ENCODE measurements at regions not wholly inside any gene's neighbourhood (a gene's known extent, or its start where the extent isn't known, plus 50 kb on each side); places are given as distances from the start of the nearest gene placed in this dataset.

DNA sequence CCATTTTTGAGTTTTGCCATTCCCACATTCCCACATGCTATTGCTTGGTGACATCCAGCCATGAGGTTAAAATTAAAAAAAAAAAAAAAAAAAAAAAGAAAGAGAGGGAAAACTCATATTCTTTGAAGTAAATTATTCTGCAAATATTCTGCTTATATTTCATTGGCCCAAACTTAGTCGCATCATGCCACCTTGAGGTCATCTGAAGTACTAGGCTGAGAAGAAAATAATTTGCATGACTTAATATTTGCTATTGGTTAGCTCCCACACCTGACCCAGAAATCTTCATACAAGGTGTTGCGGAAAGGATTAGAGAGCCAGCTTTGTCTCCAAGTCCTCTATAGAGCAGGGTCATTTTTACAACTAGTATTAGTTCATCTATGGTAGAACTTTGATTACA, 2206.0 kb downstream of the MRPL39 start:
- CTCF ChIA-PET, result interaction anchor here (0.6 to 0.7 kb wide), 2 partner anchors 220 to 958 kb away, joined by 3 to 4 read pairs; no protein-coding TSS in a partner anchor
- Mint-ChIP-seq H3K4me1 (ENCODE audit: low read depth, unreplicated experiment) (no peaks in the 10 kb centered on the region), H3K36me3 (ENCODE audit: insufficient read depth, unreplicated experiment) (no peaks in the 10 kb centered on the region), H3K27ac (ENCODE audit: unreplicated experiment) (no peak overlapping the region), H3K27me3 (ENCODE audit: unreplicated experiment) (no peaks in the 10 kb centered on the region), H3K9me3 (ENCODE audit: low read depth, unreplicated experiment) (peaks cover 5% of the 10 kb centered on the region), H3K4me3 (ENCODE audit: low read depth, unreplicated experiment) (no peak overlapping the region)
- no TSS peak for BruUV-seq (replicated peaks)
- intact Hi-C loops (cut with micrococcal nuclease; ENCODE audit: unreplicated experiment), result no loop called here
- no peak for DNase-seq
- TF ChIP-seq, protein P1, sequence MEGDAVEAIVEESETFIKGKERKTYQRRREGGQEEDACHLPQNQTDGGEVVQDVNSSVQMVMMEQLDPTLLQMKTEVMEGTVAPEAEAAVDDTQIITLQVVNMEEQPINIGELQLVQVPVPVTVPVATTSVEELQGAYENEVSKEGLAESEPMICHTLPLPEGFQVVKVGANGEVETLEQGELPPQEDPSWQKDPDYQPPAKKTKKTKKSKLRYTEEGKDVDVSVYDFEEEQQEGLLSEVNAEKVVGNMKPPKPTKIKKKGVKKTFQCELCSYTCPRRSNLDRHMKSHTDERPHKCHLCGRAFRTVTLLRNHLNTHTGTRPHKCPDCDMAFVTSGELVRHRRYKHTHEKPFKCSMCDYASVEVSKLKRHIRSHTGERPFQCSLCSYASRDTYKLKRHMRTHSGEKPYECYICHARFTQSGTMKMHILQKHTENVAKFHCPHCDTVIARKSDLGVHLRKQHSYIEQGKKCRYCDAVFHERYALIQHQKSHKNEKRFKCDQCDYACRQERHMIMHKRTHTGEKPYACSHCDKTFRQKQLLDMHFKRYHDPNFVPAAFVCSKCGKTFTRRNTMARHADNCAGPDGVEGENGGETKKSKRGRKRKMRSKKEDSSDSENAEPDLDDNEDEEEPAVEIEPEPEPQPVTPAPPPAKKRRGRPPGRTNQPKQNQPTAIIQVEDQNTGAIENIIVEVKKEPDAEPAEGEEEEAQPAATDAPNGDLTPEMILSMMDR (IDR thresholded peaks at IDR 0.05; ENCODE audit: unreplicated experiment), result no peak

DNA sequence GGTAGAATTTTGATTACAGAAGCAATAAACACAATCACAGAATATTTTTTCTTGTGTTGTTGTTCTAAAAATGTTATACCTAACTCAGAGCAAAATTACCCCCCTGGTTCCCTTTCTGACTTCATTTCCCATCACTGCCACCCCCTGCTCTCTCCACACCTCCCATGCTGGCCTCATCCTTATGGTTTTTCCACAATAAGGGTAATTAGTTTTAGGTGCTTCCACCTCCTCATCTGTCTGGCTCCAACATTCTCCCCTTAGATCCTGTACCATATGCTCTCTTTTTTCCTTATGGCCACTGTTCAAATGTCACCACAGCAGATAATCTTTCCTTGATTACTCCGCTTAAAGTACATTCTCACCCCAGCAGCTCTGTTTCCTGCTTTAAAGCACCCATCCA, 2208.6 kb downstream of the MRPL39 start:
- Mint-ChIP-seq H3K36me3 (ENCODE audit: insufficient read depth, unreplicated experiment) (no peaks in the 10 kb centered on the region), H3K9me3 (ENCODE audit: low read depth, unreplicated experiment) (peaks cover 5% of the 10 kb centered on the region), H3K27me3 (ENCODE audit: unreplicated experiment) (no peaks in the 10 kb centered on the region), H3K4me3 (ENCODE audit: low read depth, unreplicated experiment) (no peak overlapping the region), H3K4me1 (ENCODE audit: low read depth, unreplicated experiment) (no peaks in the 10 kb centered on the region), H3K27ac (ENCODE audit: unreplicated experiment) (no peak overlapping the region)
- no peak for DNase-seq
- CTCF ChIA-PET, result no interaction called here
- intact Hi-C loops (cut with micrococcal nuclease; ENCODE audit: unreplicated experiment), result no loop called here
- no TSS peak for BruUV-seq (replicated peaks)
- TF ChIP-seq, protein P1 (IDR thresholded peaks at IDR 0.05; ENCODE audit: unreplicated experiment), result no peak

DNA sequence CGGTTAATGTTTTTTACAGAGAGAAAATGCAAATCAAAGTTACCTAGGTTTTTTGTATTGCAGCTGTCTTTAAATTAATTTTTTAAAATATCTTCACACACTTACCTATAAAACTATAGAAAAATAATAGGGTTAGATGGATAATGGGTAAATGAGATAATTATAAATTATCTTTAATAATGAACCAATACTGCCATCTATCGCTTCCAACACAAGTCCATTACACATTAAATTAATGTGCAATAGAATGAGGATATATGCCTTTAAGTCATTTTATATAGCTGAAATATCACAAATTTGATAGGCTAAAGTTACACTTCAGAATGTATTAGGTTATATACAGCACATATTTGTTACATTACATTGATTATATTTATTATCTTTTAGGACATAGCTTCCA, 2212.8 kb downstream of the MRPL39 start:
- Mint-ChIP-seq H3K27ac (ENCODE audit: unreplicated experiment) (no peak overlapping the region), H3K27me3 (ENCODE audit: unreplicated experiment) (no peaks in the 10 kb centered on the region), H3K4me1 (ENCODE audit: low read depth, unreplicated experiment) (no peaks in the 10 kb centered on the region), H3K4me3 (ENCODE audit: low read depth, unreplicated experiment) (no peak overlapping the region), H3K36me3 (ENCODE audit: insufficient read depth, unreplicated experiment) (no peaks in the 10 kb centered on the region), H3K9me3 (ENCODE audit: low read depth, unreplicated experiment) (peaks cover 5% of the 10 kb centered on the region)
- no TSS peak for BruUV-seq (replicated peaks)
- intact Hi-C loops (cut with micrococcal nuclease; ENCODE audit: unreplicated experiment), result no loop called here
- no peak for DNase-seq
- CTCF ChIA-PET, result no interaction called here
- TF ChIP-seq, protein P1 (IDR thresholded peaks at IDR 0.05; ENCODE audit: unreplicated experiment), result no peak

DNA sequence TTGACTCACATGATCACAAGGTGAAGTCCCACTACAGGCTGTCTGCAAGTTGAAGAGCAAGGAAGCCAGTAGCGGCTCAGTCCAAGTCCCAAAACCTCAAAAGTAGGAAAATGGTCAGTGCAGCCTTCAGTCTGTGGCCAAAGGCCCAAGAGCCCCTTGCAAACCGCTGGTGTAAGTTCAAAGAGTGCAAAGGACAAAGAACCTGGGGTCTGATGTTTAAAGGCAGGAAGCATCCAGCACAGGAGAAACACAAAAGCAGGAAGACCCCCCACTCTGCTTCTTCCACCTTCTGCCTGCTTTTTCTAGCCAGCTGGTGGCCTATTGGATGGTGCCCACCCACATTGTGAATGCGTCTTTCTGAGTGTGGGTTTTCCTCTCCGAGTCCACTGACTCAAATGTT, 2222.6 kb downstream of the MRPL39 start:
- intact Hi-C loops (cut with micrococcal nuclease; ENCODE audit: unreplicated experiment), result no loop called here
- peaks cover 3% of the 10 kb centered on the region for H3K9me3 Mint-ChIP-seq (ENCODE audit: low read depth, unreplicated experiment)
- H3K36me3 Mint-ChIP-seq (ENCODE audit: insufficient read depth, unreplicated experiment), result no peaks in the 10 kb centered on the region
- no TSS peak for BruUV-seq (replicated peaks)
- CTCF ChIA-PET, result no interaction called here
- H3K4me3 Mint-ChIP-seq (ENCODE audit: low read depth, unreplicated experiment), result no peak overlapping the region
- no peak overlapping the region for H3K27ac Mint-ChIP-seq (ENCODE audit: unreplicated experiment)
- H3K4me1 Mint-ChIP-seq (ENCODE audit: low read depth, unreplicated experiment), result no peaks in the 10 kb centered on the region
- TF ChIP-seq, protein P1 (IDR thresholded peaks at IDR 0.05; ENCODE audit: unreplicated experiment), result no peak
- no peak for DNase-seq
- no peaks in the 10 kb centered on the region for H3K27me3 Mint-ChIP-seq (ENCODE audit: unreplicated experiment)

Data from Calu3 (cell line).